Muscle layer of colon (tissue), 2 donors: ENCODE measurements at regions not wholly inside any gene's neighbourhood (a gene's known extent, or its start where the extent isn't known, plus 50 kb on each side); places are given as distances from the start of the nearest gene placed in this dataset.
A peak's percentile ranks its signal among the peaks of the same experiment; 100 is the strongest.
"Not testable (repeated sequence)": the region's sequence is repeated elsewhere in the genome, so short reads cannot be mapped to it uniquely, and the experiment has no call there.

Experiments used
- H3K27ac ChIP-seq: one replicate; pipeline ENCODE4 v1.7.0; 2013; ENCODE audit warnings: low read depth, mild to moderate bottlenecking, low read length, moderate library complexity
- H3K27me3 ChIP-seq, 2 donors: one replicate each; pipeline ENCODE4 v1.7.0; 2013; ENCODE audit warnings: low read length in 2 of 2, mild to moderate bottlenecking in 2 of 2; ENCODE audit not compliant: insufficient read depth in 2 of 2, control insufficient read depth in 1 of 2
- H3K36me3 ChIP-seq: one replicate; pipeline ENCODE4 v1.7.0; 2013; ENCODE audit warnings: mild to moderate bottlenecking, low read length; ENCODE audit not compliant: insufficient read depth
- H3K4me1 ChIP-seq: one replicate; pipeline ENCODE4 v1.7.0; 2013; ENCODE audit warnings: mild to moderate bottlenecking, low read length; ENCODE audit not compliant: insufficient read depth
- H3K4me3 ChIP-seq, 2 donors: one replicate each; pipeline ENCODE4 v1.7.0; 2013; ENCODE audit warnings: low read length in 2 of 2, low read depth in 1 of 2, mild to moderate bottlenecking in 1 of 2, moderate library complexity in 1 of 2
- H3K9ac ChIP-seq: one replicate; pipeline ENCODE4 v1.7.0; 2013; ENCODE audit warnings: low read length
- H3K9me3 ChIP-seq: one replicate; pipeline ENCODE4 v1.7.0; 2013; ENCODE audit warnings: mild to moderate bottlenecking, low read length
- donor health status: abdominal sarcoma.
- donor health status: Adenocarcinoma of cecum.

- H3K4me3 ChIP-seq: no peak overlapping the region
- no peak overlapping the region for H3K27ac ChIP-seq
- peaks cover 19% of the 10 kb centered on the region for H3K4me1 ChIP-seq
- H3K9ac ChIP-seq: no peak overlapping the region
- no peaks in the 10 kb centered on the region for H3K9me3 ChIP-seq
- H3K36me3 ChIP-seq: no peaks in the 10 kb centered on the region
- no peaks in the 10 kb centered on the region for H3K27me3 ChIP-seq
Observed at GRCh38 chr6:137806914-137807682, 60.0 kb upstream of the TNFAIP3 start.

GRCh38 chr6:137808191-137808590 is 58.9 kb upstream of the TNFAIP3 start:
- Histone ChIP-seq H3K27me3 (no peaks in the 10 kb centered on the region), H3K4me3 (no peak overlapping the region), H3K36me3 (no peaks in the 10 kb centered on the region), H3K27ac (no peak overlapping the region), H3K9me3 (no peaks in the 10 kb centered on the region), H3K4me1 (peaks cover 19% of the 10 kb centered on the region), H3K9ac (no peak overlapping the region)

GRCh38 chr6:137808836-137809315 is 58.2 kb upstream of the TNFAIP3 start:
- Histone ChIP-seq H3K9me3 (no peaks in the 10 kb centered on the region), H3K27ac (no peak overlapping the region), H3K4me3 (no peak overlapping the region), H3K4me1 (peaks cover 19% of the 10 kb centered on the region), H3K27me3 (no peaks in the 10 kb centered on the region), H3K36me3 (no peaks in the 10 kb centered on the region), H3K9ac (no peak overlapping the region)

DNA sequence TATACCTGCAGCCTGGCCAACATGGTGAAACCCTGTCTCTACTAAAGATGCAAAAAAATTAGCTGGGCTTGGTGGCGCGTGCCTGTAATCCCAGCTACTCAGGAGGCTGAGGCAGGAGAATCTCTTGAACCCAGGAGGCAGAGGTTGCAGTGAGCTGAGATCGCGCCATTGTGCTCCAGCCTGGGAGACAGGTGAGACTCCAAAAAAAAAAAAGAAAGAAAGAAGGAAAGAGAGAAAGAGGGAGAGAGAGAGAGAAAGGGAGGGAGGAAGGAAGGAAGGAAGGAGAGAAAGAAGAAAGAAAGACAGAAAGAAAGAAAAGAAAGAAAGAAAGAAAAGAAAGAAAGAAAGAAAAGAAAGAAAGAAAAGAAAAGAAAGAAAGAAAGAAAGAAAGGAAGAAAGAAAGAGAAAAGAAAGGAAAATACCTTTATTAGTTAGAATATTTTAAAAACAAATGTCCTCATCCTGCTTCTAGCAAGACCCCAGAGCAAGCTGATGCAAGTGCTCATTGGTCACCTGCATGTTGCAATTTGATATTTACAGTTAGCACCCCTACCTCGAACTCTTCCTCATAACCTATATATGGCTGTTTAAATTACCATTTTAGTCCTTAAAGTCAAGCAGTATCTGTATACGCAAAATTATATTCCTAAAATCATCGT is 57.0 kb upstream of the TNFAIP3 start:
- not testable (repeated sequence) for H3K27ac ChIP-seq, H3K9me3 ChIP-seq, H3K4me3 ChIP-seq, H3K4me1 ChIP-seq, H3K36me3 ChIP-seq, H3K27me3 ChIP-seq, H3K9ac ChIP-seq

DNA sequence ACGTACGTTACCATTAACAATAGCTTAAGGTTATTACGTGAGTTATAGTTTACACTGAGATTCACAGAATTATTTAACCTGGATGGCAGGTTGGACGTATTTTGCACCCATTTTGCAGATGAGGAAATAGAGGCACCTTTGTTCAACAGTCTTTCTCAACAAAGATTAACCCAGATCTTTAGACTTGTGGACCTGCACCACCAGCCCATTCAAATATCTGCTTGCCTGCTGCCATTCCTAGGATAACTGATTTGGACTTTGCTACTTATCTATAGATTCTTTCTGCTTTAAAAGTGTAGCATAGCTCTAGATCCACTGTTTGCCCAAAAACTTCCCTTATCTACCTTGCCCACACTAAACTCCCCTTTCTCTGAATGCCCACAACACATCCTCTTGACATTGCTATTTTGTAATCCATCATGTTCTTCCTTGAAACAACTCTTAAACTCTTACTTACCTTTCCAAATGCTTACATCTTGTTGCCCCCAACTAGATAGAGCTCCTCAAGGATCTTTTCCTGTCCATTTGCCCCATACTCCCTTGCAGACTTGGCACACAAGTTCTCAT is 56.4 kb upstream of the TNFAIP3 start:
- Histone ChIP-seq H3K4me3 (no peak overlapping the region), H3K4me1 (peaks cover 1% of the 10 kb centered on the region), H3K9ac (no peak overlapping the region), H3K9me3 (no peaks in the 10 kb centered on the region), H3K27ac (no peak overlapping the region), H3K36me3 (no peaks in the 10 kb centered on the region), H3K27me3 (no peaks in the 10 kb centered on the region)

DNA sequence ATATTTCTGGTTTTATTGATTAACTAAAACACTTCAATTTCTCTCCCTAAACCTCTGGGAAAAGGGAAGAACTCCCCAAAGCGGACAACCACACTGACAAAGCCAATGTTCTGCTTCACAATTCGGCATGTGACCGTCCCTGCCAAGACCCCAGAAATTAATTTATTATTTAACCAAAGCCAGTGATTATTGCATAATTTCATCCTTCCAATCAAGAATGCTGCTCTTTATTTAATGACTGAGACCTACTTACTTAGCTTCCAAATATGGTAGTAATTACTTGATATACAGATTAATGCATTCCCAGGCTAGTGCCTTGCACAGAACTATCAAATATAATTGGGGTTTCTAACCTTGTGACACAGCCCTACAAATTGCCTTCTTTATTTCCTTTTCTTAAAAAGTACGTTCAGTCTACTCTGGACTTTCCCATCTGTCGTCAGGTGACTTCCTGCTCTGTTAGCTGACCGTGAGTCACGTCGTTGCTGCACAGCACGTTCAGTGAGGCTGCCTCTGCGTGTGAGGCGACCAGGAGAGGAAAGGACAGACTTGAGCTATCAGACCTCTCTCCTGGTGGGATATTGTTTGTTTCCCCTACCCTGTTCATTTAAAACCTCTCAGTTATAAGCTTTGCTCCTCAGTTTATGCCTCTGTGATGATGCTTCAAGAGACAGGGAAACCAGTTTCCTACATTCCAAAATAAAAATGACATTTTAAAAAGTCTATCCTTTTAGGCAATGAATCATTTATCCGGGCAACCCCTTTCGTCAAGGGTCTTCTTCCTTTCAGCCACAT is 55.7 kb upstream of the TNFAIP3 start:
- Histone ChIP-seq H3K27ac (no peak overlapping the region), H3K4me1 (no peaks in the 10 kb centered on the region), H3K4me3 (peak overlapping the region in 1 of 2 donors; percentile 13), H3K27me3 (no peaks in the 10 kb centered on the region), H3K36me3 (no peaks in the 10 kb centered on the region), H3K9ac (no peak overlapping the region), H3K9me3 (no peaks in the 10 kb centered on the region)

DNA sequence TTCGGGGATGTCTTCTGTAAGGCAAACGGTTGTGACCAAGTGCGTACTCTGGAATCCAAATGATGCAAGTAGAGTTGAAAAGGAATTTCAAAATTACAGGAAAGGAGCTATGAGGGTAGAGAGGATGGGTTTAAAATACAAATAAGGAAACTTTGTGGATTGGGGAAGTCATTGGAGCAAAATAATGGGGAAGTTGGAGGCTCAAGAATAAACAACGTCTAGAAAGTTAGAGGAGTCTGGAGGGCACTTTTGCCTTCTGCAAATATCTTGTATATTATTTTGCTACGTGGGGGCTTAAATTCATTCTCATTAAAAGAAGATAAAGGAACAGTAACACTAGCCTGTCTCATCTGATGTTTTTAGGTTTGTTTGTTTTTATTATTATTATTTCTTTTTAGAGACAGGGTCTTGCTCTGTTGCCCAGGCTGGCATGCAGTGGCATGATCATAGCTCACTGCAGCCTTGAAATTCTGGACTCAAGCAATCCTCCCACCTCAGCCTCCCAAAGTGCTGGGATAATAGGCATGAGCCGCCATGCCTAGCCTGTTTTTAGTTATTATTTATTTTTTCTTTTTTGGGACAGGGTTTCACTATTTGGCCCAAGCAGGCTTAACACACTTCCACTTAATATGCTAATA is 55.0 kb upstream of the TNFAIP3 start:
- H3K9ac ChIP-seq: no peak overlapping the region
- no peak overlapping the region for H3K4me3 ChIP-seq
- peaks cover 4% of the 10 kb centered on the region for H3K4me1 ChIP-seq

DNA sequence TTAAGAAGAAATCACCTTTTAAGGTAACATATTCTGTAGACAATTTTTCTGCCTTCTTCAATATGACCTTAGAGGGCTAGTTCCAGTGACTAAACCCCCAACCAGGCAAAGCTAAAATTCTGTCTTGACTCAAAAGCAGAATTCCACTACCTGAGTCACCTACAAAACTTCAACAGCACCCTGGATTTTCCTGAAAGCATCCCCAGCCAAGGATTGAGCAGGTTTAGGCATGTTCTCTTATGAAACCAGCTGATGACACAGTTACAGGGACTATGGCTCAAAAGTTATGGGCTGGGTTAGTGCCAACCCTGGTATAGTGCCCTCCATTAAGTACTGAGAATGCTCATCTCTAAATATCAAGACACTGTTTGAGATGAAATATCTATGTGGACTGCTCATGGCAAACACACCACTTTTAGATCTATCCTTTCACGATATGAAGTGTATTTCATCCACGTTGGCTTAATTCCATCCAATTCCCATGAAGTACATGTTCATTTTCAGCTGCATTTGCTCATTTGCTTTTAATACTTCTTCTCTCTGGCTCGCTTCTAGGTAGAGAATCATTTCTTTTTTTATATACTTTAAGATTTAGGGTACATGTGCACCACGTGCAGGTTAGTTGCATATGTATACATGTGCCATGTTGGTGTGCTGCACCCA is 53.6 kb upstream of the TNFAIP3 start:
- H3K9me3 ChIP-seq: no peaks in the 10 kb centered on the region
- no peak overlapping the region for H3K27ac ChIP-seq
- H3K27me3 ChIP-seq: no peaks in the 10 kb centered on the region
- H3K36me3 ChIP-seq: no peaks in the 10 kb centered on the region
- H3K9ac ChIP-seq: no peak overlapping the region
- H3K4me3 ChIP-seq: no peak overlapping the region
- H3K4me1 ChIP-seq: peaks cover 5% of the 10 kb centered on the region

More for the DNA sequence above, 55.0 kb upstream of the TNFAIP3 start:
- Histone ChIP-seq H3K9me3 (no peaks in the 10 kb centered on the region), H3K36me3 (no peaks in the 10 kb centered on the region), H3K27me3 (no peaks in the 10 kb centered on the region), H3K27ac (no peak overlapping the region)

DNA sequence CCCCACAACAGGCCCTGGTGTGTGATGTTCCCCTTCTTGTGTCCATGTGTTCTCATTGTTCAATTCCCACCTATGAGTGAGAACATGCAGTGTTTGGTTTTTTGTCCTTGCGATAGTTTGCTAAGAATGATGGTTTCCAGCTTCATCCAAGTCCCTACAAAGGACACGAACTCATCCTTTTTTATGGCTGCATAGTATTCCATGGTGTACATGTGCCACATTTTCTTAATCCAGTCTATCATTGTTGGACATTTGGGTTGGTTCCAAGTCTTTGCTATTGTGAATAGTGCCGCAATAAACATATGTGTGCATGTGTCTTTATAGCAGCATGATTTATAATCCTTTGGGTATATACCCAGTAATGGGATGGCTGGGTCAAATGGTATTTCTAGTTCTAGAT is 53.0 kb upstream of the TNFAIP3 start:
- not testable (repeated sequence) for H3K27ac ChIP-seq, H3K9ac ChIP-seq, H3K4me1 ChIP-seq, H3K4me3 ChIP-seq, H3K9me3 ChIP-seq, H3K36me3 ChIP-seq, H3K27me3 ChIP-seq

DNA sequence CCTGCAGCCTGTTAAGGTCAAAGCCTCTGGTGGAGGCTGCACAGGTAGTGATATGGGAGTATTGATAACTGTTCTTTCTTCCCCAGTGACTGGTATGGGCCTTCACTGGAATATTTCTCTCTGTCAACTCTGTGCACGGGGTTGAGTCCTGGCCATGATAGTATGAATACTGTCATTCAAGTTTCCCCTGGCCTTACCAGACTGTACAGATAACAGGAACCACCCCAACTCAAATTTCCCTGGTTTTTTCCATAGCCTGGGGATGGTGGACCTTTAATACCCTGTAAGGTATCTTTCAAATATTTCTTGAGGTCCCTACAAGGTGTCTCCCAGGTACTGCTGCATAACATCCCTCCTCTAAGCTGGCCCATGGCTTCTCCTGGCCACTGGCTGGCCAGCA is 51.4 kb upstream of the TNFAIP3 start:
- H3K27ac ChIP-seq: no peak overlapping the region
- no peaks in the 10 kb centered on the region for H3K36me3 ChIP-seq
- H3K27me3 ChIP-seq: no peaks in the 10 kb centered on the region
- no peak overlapping the region for H3K9ac ChIP-seq
- H3K4me3 ChIP-seq: no peak overlapping the region
- H3K4me1 ChIP-seq: peaks cover 11% of the 10 kb centered on the region
- no peaks in the 10 kb centered on the region for H3K9me3 ChIP-seq
